A549 (cell line): ENCODE measurements at regions not wholly inside any gene's neighbourhood (a gene's known extent, or its start where the extent isn't known, plus 50 kb on each side); places are given as distances from the start of the nearest gene placed in this dataset.

Source experiments
- ATAC-seq, 2 experiments: fragments of 200-7000 bp in 1 of 2; fragments of >200 bp in 1 of 2; cut with Nextera tagmentation in 1 of 2; cut with Tn5 transposase in 1 of 2; 3 replicates each; pipeline versions ENCODE4 v1.8.0 to v1.9.1; 2018 to 2020; ENCODE audit warnings: mild to moderate bottlenecking in 1 of 2, moderate library complexity in 1 of 2
- CTCF ChIA-PET: fragments of 300-600 bp; sonication (Branson Sonifier 250); formaldehyde crosslinking; extraction: SDS; loops from one replicate; lab custom pipeline; 2021; ENCODE audit warnings: antibody characterized with exemption, inconsistent platforms; lab: Yijun Ruan, JAX
- POLR2A ChIA-PET: fragments of 350-600 bp; formaldehyde crosslinking; extraction: SDS; loops from one replicate; lab custom pipeline; 2021; ENCODE audit warnings: antibody characterized with exemption, inconsistent platforms; lab: Yijun Ruan, JAX
- DNase-seq, 2 experiments: peaks; one replicate each; pipeline versions ENCODE4 v3.0.0 to v3.0.0-alpha.2; 2011 to 2016; ENCODE audit warnings: low read depth in 1 of 2, low spot score in 1 of 2
- FAIRE-seq: peaks from 2 replicates; lab custom pipeline; 2011; peaks lifted over from hg19 to GRCh38; lab: Jason Lieb, UNC
- H3K27ac ChIP-seq, 2 experiments: fragments of >200 bp; sonication (Bioruptor Twin); formaldehyde crosslinking; 3 replicates each; pipeline ENCODE4 v1.5.1; 2016 to 2017
- H3K4me1 ChIP-seq: fragments of >200 bp; sonication (Bioruptor Twin); formaldehyde crosslinking; 3 replicates; pipeline ENCODE4 v1.6.1; 2016
- H3K4me2 ChIP-seq: fragments of >200 bp; sonication (Bioruptor Twin); formaldehyde crosslinking; 3 replicates; pipeline ENCODE4 v1.6.1; 2016
- H3K4me3 ChIP-seq: fragments of >200 bp; sonication (Bioruptor Twin); formaldehyde crosslinking; 3 replicates; pipeline ENCODE4 v1.5.1; 2016
- H3K9me3 ChIP-seq: fragments of >200 bp; sonication (Bioruptor Twin); formaldehyde crosslinking; 3 replicates; pipeline ENCODE4 v1.6.1; 2016
- CBX2 ChIP-seq: fragments of 200-600 bp; sonication (generic); IDR thresholded peaks from 2 replicates; pipeline ENCODE4 v1.6.1; 2016; ENCODE audit warnings: low read depth, mild to moderate bottlenecking, borderline replicate concordance
- CBX8 ChIP-seq: fragments of 200-600 bp; sonication (generic); IDR thresholded peaks from 2 replicates; pipeline ENCODE4 v1.6.1; 2016
- CEBPB ChIP-seq, 2 experiments: fragments of >200 bp in 1 of 2; sonication (Bioruptor Twin) in 1 of 2; formaldehyde crosslinking in 1 of 2; IDR thresholded peaks; 2 replicates each; pipeline ENCODE4 v1.6.1; 2012 to 2016
- EP300 ChIP-seq, 2 experiments: fragments of >200 bp; sonication (Bioruptor Twin); formaldehyde crosslinking; IDR thresholded peaks; 2 replicates in 1 of 2; 3 replicates in 1 of 2; pipeline ENCODE4 v1.6.1; 2016 to 2017
- ESRRA ChIP-seq: fragments of 150-350 bp; IDR thresholded peaks from 2 replicates; pipeline ENCODE4 v1.6.1; 2014; ENCODE audit warnings: mild to moderate bottlenecking, low read length, borderline replicate concordance
- HDAC2 ChIP-seq: fragments of 200-600 bp; sonication (generic); IDR thresholded peaks from 2 replicates; pipeline ENCODE4 v1.6.1; 2016
- HOXB5 ChIP-seq: fragments of 250-450 bp; sonication (Bioruptor Pico); IDR thresholded peaks from 2 replicates; pipeline ENCODE4 v1.5.0; 2020; ENCODE audit warnings: mild to moderate bottlenecking, moderate library complexity
- JUN ChIP-seq, 2 experiments: fragments of >200 bp; sonication (Bioruptor Twin); formaldehyde crosslinking; IDR thresholded peaks; 2 replicates in 1 of 2; 3 replicates in 1 of 2; pipeline ENCODE4 v1.6.1; 2016 to 2017
- KDM5A ChIP-seq: fragments of 200-600 bp; sonication (generic); IDR thresholded peaks from 2 replicates; pipeline ENCODE4 v1.6.1; 2016; ENCODE audit warnings: antibody characterized with exemption, mild to moderate bottlenecking
- MYC ChIP-seq: IDR thresholded peaks from 2 replicates; pipeline ENCODE4 v1.6.1; 2012; ENCODE audit warnings: mild to moderate bottlenecking, inconsistent platforms, low read length, improper control_type of control experiment, borderline replicate concordance
- POLR2A ChIP-seq: IDR thresholded peaks from 2 replicates; pipeline ENCODE4 v1.6.1; 2012; ENCODE audit warnings: mild to moderate bottlenecking, low read length
- POLR2AphosphoS2 ChIP-seq: conservative IDR thresholded peaks from 2 replicates; pipeline ENCODE4 v1.6.1; 2012; ENCODE audit warnings: low read length, improper control_type of control experiment, inconsistent platforms
- RAD21 ChIP-seq, 2 experiments: fragments of >200 bp in 1 of 2; sonication (Bioruptor Twin) in 1 of 2; formaldehyde crosslinking in 1 of 2; IDR thresholded peaks in 1 of 2; conservative IDR thresholded peaks in 1 of 2; 2 replicates in 1 of 2; 3 replicates in 1 of 2; pipeline ENCODE4 v1.6.1; 2012 to 2018; ENCODE audit warnings: inconsistent platforms in 1 of 2
- RARB ChIP-seq: fragments of 250-450 bp; sonication (Bioruptor Pico); IDR thresholded peaks from 2 replicates; pipeline ENCODE4 v1.8.0; 2021; ENCODE audit warnings: mild to moderate bottlenecking, moderate library complexity
- RCOR1 ChIP-seq: fragments of 150-350 bp; IDR thresholded peaks from 2 replicates; pipeline ENCODE4 v1.6.1; 2014; ENCODE audit warnings: antibody characterized with exemption, low read length, low read depth
- RFX5 ChIP-seq: fragments of 450-650 bp; IDR thresholded peaks from 2 replicates; pipeline ENCODE4 v1.7.1; 2014; ENCODE audit warnings: antibody characterized with exemption, mild to moderate bottlenecking, moderate library complexity
- SMC3 ChIP-seq: fragments of >200 bp; sonication (Bioruptor Twin); formaldehyde crosslinking; IDR thresholded peaks from 3 replicates; pipeline ENCODE4 v1.6.1; 2018; ENCODE audit warnings: inconsistent platforms
- SREBF2 ChIP-seq: fragments of 450-650 bp; IDR thresholded peaks from 2 replicates; pipeline ENCODE4 v1.6.1; 2014; ENCODE audit warnings: mild to moderate bottlenecking, moderate library complexity
- TP53 ChIP-seq: fragments of 250-450 bp; sonication (Bioruptor Pico); IDR thresholded peaks from 2 replicates; pipeline ENCODE4 v1.5.0; 2021; ENCODE audit warnings: mild to moderate bottlenecking, moderate library complexity
- ZFP36 ChIP-seq: fragments of 450-650 bp; IDR thresholded peaks from 2 replicates; pipeline ENCODE4 v1.6.1; 2014; ENCODE audit warnings: borderline replicate concordance; ENCODE audit not compliant: partially characterized antibody
- ZNF302 ChIP-seq: fragments of 250-450 bp; sonication (Bioruptor Pico); IDR thresholded peaks from 2 replicates; pipeline ENCODE4 v1.9.0; 2021; ENCODE audit warnings: inconsistent platforms, mild to moderate bottlenecking, moderate library complexity
- ZSCAN20 ChIP-seq: fragments of 250-450 bp; sonication (Bioruptor Pico); IDR thresholded peaks from 2 replicates; pipeline ENCODE4 v1.8.0; 2022; ENCODE audit warnings: mild to moderate bottlenecking, moderate library complexity
- WGBS: methylation state at CpG from one replicate; pipeline ENCODE4 v1.1.6; 2017; ENCODE audit errors: missing lambda C conversion rate; 5-methylcytosine and 5-hydroxymethylcytosine counted together
- TF ChIP-seq, protein P1 (sequence below): IDR thresholded peaks from 2 replicates; pipeline ENCODE4 v1.6.1; 2012; ENCODE audit warnings: low read depth, borderline replicate concordance
- TF ChIP-seq, protein P2 (sequence below): fragments of >200 bp; sonication (Bioruptor Twin); formaldehyde crosslinking; IDR thresholded peaks from 2 replicates; pipeline ENCODE4 v1.6.1; 2016
- TF ChIP-seq, protein P3 (sequence below): IDR thresholded peaks from 2 replicates; pipeline ENCODE4 v1.6.1; 2012
- TF ChIP-seq, protein P4 (sequence below): fragments of 150-350 bp; IDR thresholded peaks from 2 replicates; pipeline ENCODE4 v1.6.1; 2014; ENCODE audit warnings: low read depth, mild to moderate bottlenecking, low read length
- TF ChIP-seq, protein P5 (sequence below): IDR thresholded peaks from 2 replicates; pipeline ENCODE4 v1.6.1; 2012
- TF ChIP-seq, protein P6 (sequence below): fragments of >200 bp; sonication (Bioruptor Twin); formaldehyde crosslinking; IDR thresholded peaks from 3 replicates; pipeline ENCODE4 v1.6.1; 2016

DNA sequence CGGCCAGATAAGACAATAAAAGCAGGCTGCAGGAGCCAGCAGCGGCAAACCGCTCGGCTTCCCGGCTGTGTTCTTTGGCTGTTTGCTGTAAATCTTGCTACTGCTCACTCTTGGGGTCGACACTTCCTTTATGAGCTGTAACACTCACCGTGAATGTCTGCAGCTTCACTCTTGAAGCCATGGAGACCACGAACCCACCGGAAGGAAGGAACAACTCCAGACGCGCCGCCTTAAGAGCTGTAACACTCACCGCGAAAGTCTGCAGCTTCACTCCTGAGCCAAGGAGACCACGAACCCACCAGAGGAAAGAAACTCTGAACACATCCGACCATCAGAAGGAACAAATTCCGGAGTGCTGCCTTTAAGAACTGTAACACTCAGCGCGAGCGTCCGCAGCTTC lies 451.7 kb downstream of the AGTPBP1 start:
- FAIRE-seq = no peak
- no peak for TF ChIP-seq TP53
- TF ChIP-seq ESRRA = no peak
- TF ChIP-seq JUN (IDR thresholded peaks at IDR 0.05) = no peak
- no peak for TF ChIP-seq CBX8
- no peak for TF ChIP-seq POLR2A
- no peak for TF ChIP-seq RFX5
- no peak for TF ChIP-seq RARB
- no peak for TF ChIP-seq CBX2
- no peak for TF ChIP-seq MYC
- TF ChIP-seq HOXB5 = no peak
- TF ChIP-seq, all 56 proteins: peak for 0
- ATAC-seq = no peak
- H3K4me1 ChIP-seq = no peaks in the 10 kb centered on the region
- 68% methylated on average over 20 of the region's 21 CpGs for WGBS
- ChIA-PET CTCF (no interaction called here), POLR2A (no interaction called here)
- H3K4me3 ChIP-seq = no peak overlapping the region
- no peak overlapping the region for H3K27ac ChIP-seq
- DNase-seq = no peak
- H3K4me2 ChIP-seq = no peak overlapping the region
- no peaks in the 10 kb centered on the region for H3K9me3 ChIP-seq

DNA sequence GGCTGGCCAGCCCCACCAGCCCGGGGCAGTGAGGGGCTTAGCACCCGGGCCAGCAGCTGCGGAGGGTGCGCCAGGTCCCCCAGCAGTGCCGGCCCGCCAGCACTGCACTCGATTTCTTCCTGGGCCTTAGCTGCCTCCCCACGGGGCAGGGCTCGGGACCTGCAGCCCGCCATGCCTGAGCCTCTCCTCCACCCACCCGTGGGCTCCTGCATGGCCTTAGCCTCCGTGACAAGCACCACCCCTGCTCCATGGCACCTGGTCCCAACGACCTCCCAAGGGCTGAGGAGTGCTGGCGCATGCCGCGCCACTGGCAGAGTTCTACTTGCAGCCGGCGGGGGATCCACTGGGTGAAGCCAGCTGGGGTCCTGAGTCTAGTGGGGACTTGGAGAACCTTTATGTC lies 452.6 kb downstream of the AGTPBP1 start:
- ATAC-seq = no peak

DNA sequence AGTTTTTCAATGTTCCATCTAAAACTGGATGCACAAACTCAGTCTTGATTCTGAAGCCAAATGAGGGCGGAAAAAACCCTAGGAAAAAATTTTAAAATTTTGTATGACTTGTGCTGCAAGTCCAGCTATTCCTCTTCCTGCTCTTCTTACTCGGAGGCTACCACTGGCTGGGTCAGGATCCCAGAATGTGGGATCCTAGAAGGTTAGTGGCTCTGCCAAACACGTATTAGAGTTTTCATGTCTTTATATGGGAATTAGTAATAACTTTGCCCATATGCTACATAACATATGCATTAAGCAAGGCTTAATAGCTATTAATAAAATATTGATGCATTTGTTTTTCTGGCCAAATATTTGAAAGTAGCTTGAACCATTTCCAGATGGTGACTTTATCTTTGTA lies 458.3 kb downstream of the AGTPBP1 start:
- ATAC-seq (no peak), FAIRE-seq (no peak), DNase-seq (no peak)
- POLR2A ChIA-PET = interaction anchor here (0.6 kb wide), 1 partner anchor 326 kb away, joined by 7 read pairs; no protein-coding TSS in a partner anchor
- Histone ChIP-seq H3K4me2 (no peak overlapping the region), H3K4me3 (no peak overlapping the region), H3K9me3 (no peaks in the 10 kb centered on the region), H3K4me1 (no peaks in the 10 kb centered on the region), H3K27ac (no peak overlapping the region)
- TF ChIP-seq, protein P1, sequence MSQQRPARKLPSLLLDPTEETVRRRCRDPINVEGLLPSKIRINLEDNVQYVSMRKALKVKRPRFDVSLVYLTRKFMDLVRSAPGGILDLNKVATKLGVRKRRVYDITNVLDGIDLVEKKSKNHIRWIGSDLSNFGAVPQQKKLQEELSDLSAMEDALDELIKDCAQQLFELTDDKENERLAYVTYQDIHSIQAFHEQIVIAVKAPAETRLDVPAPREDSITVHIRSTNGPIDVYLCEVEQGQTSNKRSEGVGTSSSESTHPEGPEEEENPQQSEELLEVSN = no peak
- TF ChIP-seq, protein P2, sequence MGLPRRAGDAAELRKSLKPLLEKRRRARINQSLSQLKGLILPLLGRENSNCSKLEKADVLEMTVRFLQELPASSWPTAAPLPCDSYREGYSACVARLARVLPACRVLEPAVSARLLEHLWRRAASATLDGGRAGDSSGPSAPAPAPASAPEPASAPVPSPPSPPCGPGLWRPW = no peak
- TF ChIP-seq KDM5A (no peak), ZSCAN20 (CRISPR knock-in tag) (no peak), ZNF302 (CRISPR knock-in tag) (no peak), JUN (IDR thresholded peaks at IDR 0.05) (no peak), EP300 (IDR thresholded peaks at IDR 0.05) (no peak), HOXB5 (no peak), RFX5 (no peak), CEBPB (IDR thresholded peaks at IDR 0.05) (no peak)
- TF ChIP-seq, protein P3, sequence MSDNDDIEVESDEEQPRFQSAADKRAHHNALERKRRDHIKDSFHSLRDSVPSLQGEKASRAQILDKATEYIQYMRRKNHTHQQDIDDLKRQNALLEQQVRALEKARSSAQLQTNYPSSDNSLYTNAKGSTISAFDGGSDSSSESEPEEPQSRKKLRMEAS = no peak
- 1% methylated on average over 3 of the region's 3 CpGs for WGBS
- CTCF ChIA-PET = no interaction called here

More for the DNA sequence above, 452.6 kb downstream of the AGTPBP1 start:
- Histone ChIP-seq H3K4me2 (no peak overlapping the region), H3K27ac (no peak overlapping the region), H3K9me3 (no peaks in the 10 kb centered on the region), H3K4me3 (no peak overlapping the region), H3K4me1 (no peaks in the 10 kb centered on the region)
- ChIA-PET POLR2A (no interaction called here), CTCF (interaction anchor here (1.1 kb wide), 1 partner anchor 31 kb away, joined by 3 read pairs; no protein-coding TSS in a partner anchor)
- TF ChIP-seq, protein P2 = no peak
- DNase-seq (no peak), FAIRE-seq (no peak)
- WGBS = 53% methylated on average over 3 of the region's 18 CpGs

DNA sequence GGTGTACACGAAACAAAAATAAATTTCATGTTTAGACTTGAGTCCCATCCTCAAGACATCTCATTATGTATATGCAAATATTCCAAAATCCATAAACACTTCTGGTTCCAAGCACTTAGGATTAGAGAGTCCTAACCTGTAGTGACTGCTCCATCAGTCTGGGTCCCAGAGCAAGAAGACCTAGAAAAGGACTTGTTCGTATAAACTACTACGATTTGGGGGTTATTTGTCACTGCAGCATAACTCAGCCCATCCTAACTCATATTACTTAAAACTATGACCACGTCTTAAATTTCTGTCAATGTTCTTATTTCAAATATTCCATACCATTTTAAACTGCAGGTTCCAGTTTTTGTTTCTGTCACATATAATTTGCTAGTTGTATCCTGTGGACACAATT lies 463.0 kb downstream of the AGTPBP1 start:
- no peaks in the 10 kb centered on the region for H3K9me3 ChIP-seq
- POLR2A ChIA-PET = no interaction called here
- ATAC-seq (no peak), FAIRE-seq (no peak), DNase-seq (no peak)
- H3K4me3 ChIP-seq = no peak overlapping the region
- H3K4me1 ChIP-seq = no peaks in the 10 kb centered on the region
- 2% methylated on average over 4 of the region's 4 CpGs for WGBS
- no peak overlapping the region for H3K27ac ChIP-seq
- CTCF ChIA-PET = no interaction called here
- no peak overlapping the region for H3K4me2 ChIP-seq
- TF ChIP-seq EP300 (IDR thresholded peaks at IDR 0.05) (no peak), POLR2AphosphoS2 (no peak), RCOR1 (no peak), SREBF2 (no peak), HDAC2 (no peak), JUN (IDR thresholded peaks at IDR 0.05) (no peak), RAD21 (conservative IDR thresholded peaks at IDR 0.05 in 1 of 2, IDR thresholded peaks at IDR 0.05 in 1 of 2) (no peak), SMC3 (no peak), MYC (no peak), ZFP36 (no peak)
- TF ChIP-seq, protein P1 = no peak
- TF ChIP-seq, protein P4, sequence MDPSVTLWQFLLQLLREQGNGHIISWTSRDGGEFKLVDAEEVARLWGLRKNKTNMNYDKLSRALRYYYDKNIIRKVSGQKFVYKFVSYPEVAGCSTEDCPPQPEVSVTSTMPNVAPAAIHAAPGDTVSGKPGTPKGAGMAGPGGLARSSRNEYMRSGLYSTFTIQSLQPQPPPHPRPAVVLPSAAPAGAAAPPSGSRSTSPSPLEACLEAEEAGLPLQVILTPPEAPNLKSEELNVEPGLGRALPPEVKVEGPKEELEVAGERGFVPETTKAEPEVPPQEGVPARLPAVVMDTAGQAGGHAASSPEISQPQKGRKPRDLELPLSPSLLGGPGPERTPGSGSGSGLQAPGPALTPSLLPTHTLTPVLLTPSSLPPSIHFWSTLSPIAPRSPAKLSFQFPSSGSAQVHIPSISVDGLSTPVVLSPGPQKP = no peak
- TF ChIP-seq, protein P5, sequence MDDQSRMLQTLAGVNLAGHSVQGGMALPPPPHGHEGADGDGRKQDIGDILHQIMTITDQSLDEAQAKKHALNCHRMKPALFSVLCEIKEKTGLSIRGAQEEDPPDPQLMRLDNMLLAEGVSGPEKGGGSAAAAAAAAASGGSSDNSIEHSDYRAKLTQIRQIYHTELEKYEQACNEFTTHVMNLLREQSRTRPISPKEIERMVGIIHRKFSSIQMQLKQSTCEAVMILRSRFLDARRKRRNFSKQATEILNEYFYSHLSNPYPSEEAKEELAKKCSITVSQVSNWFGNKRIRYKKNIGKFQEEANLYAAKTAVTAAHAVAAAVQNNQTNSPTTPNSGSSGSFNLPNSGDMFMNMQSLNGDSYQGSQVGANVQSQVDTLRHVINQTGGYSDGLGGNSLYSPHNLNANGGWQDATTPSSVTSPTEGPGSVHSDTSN = no peak
- TF ChIP-seq, protein P6, sequence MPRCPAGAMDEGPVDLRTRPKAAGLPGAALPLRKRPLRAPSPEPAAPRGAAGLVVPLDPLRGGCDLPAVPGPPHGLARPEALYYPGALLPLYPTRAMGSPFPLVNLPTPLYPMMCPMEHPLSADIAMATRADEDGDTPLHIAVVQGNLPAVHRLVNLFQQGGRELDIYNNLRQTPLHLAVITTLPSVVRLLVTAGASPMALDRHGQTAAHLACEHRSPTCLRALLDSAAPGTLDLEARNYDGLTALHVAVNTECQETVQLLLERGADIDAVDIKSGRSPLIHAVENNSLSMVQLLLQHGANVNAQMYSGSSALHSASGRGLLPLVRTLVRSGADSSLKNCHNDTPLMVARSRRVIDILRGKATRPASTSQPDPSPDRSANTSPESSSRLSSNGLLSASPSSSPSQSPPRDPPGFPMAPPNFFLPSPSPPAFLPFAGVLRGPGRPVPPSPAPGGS = no peak
